ENCODE measurements at regions not wholly inside any gene's neighbourhood (a gene's known extent, or its start where the extent isn't known, plus 50 kb on each side); places are given as distances from the start of the nearest gene placed in this dataset.
"Not testable (repeated sequence)": the region's sequence is repeated elsewhere in the genome, so short reads cannot be mapped to it uniquely, and the experiment has no call there.

GRCh38 chrX:84858771-84859170 is 144.9 kb upstream of the APOOL start:
- not testable (repeated sequence) for DNase-seq (ENCODE audit: low read depth in 2 of 2)

- DNase-seq (ENCODE audit: low read depth in 2 of 2), result peak in 1 of 2 donors; percentile 1
These were observed 138.6 kb upstream of the APOOL start for GRCh38 chrX:84865113-84865512.

GRCh38 chrX:84870281-84870680 is 133.4 kb upstream of the APOOL start:
- not testable (repeated sequence) for DNase-seq (ENCODE audit: low read depth in 2 of 2)

GRCh38 chrX:84872160-84872771 is 131.4 kb upstream of the APOOL start:
- not testable (repeated sequence) for DNase-seq (ENCODE audit: low read depth in 2 of 2)

- no peak for DNase-seq (ENCODE audit: low read depth in 2 of 2)
These were observed 130.5 kb upstream of the APOOL start for GRCh38 chrX:84873176-84873575.

GRCh38 chrX:84876876-84877275 is 126.8 kb upstream of the APOOL start:
- no peak for DNase-seq (ENCODE audit: low read depth in 2 of 2)

GRCh38 chrX:84893897-84894296 is 109.8 kb upstream of the APOOL start:
- no peak for DNase-seq (ENCODE audit: low read depth in 2 of 2)

GRCh38 chrX:84907324-84907968 is 96.2 kb upstream of the APOOL start:
- DNase-seq (ENCODE audit: low read depth in 2 of 2), result peak in 1 of 2 donors; percentile 10

GRCh38 chrX:84909151-84909550 is 94.5 kb upstream of the APOOL start:
- DNase-seq (ENCODE audit: low read depth in 2 of 2), result no peak

- DNase-seq (ENCODE audit: low read depth in 2 of 2), result no peak
These were observed 79.1 kb upstream of the APOOL start for GRCh38 chrX:84924624-84925023.

- DNase-seq (ENCODE audit: low read depth in 2 of 2), result no peak
These were observed 70.9 kb upstream of the APOOL start for GRCh38 chrX:84932814-84933213.

- no peak for DNase-seq (ENCODE audit: low read depth in 2 of 2)
These were observed 69.6 kb upstream of the APOOL start for GRCh38 chrX:84933956-84934556.

Data from lung microvascular endothelial cell (primary cell).